Gastrocnemius medialis (tissue), 4 donors: ENCODE measurements at regions not wholly inside any gene's neighbourhood (a gene's known extent, or its start where the extent isn't known, plus 50 kb on each side); places are given as distances from the start of the nearest gene placed in this dataset.

Experiments used
- POLR2A ChIP-seq, 2 donors: fragments of 450-650 bp; IDR thresholded peaks; one replicate each; pipeline ENCODE4 v1.6.1; 2017; ENCODE audit warnings: antibody characterized with exemption in 2 of 2, mild to moderate bottlenecking in 2 of 2, moderate library complexity in 2 of 2
- TF ChIP-seq, protein P1 (sequence below), 5 experiments: fragments of 450-650 bp in 3 of 5; fragments of 200-600 bp in 2 of 5; sonication (generic) in 2 of 5; IDR thresholded peaks in 4 of 5; conservative IDR thresholded peaks in 1 of 5; 1 replicate in 4 of 5; 2 replicates in 1 of 5; pipeline ENCODE4 v1.5.1; 2016 to 2019; ENCODE audit warnings: antibody characterized with exemption in 5 of 5, mild to moderate bottlenecking in 3 of 5, moderate library complexity in 3 of 5

DNA sequence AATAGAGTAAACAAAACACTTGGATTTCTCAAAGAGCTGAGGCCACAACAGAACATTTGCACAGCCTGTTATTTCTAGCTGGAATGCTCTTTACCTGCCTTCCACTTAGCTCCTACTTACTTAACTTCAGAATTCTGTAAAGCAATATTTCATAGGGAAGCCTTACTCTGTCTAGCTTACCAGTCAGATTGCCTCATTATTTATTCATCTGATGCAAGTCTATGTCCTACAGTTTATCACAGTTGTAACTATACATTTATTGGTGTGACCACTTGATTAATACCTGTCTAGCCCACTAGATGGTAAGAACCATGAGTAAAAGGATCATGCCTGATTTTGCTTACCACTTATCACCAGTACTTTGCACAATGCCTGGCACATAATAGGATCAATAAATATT is 56.1 kb upstream of the ME3 start:
- no peak for TF ChIP-seq POLR2A (IDR thresholded peaks at IDR 0.05)
- TF ChIP-seq, protein P1, sequence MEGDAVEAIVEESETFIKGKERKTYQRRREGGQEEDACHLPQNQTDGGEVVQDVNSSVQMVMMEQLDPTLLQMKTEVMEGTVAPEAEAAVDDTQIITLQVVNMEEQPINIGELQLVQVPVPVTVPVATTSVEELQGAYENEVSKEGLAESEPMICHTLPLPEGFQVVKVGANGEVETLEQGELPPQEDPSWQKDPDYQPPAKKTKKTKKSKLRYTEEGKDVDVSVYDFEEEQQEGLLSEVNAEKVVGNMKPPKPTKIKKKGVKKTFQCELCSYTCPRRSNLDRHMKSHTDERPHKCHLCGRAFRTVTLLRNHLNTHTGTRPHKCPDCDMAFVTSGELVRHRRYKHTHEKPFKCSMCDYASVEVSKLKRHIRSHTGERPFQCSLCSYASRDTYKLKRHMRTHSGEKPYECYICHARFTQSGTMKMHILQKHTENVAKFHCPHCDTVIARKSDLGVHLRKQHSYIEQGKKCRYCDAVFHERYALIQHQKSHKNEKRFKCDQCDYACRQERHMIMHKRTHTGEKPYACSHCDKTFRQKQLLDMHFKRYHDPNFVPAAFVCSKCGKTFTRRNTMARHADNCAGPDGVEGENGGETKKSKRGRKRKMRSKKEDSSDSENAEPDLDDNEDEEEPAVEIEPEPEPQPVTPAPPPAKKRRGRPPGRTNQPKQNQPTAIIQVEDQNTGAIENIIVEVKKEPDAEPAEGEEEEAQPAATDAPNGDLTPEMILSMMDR (IDR thresholded peaks at IDR 0.05 in 4 of 5, conservative IDR thresholded peaks at IDR 0.05 in 1 of 5): no peak
